ENCODE measurements at regions not wholly inside any gene's neighbourhood (a gene's known extent, or its start where the extent isn't known, plus 50 kb on each side); places are given as distances from the start of the nearest gene placed in this dataset.

- H3K27ac Mint-ChIP-seq, result no peak overlapping the region
These were observed 579.6 kb downstream of the NLGN4X start for GRCh38 chrX:5648941-5649568.

GRCh38 chrX:5646818-5647217 lies 581.8 kb downstream of the NLGN4X start:
- Mint-ChIP-seq H3K27ac (no peak overlapping the region), H3K4me3 (no peak overlapping the region), H3K27me3 (no peaks in the 10 kb centered on the region), H3K4me1 (no peaks in the 10 kb centered on the region), H3K9me3 (no peaks in the 10 kb centered on the region), H3K36me3 (no peaks in the 10 kb centered on the region)
- DNase-seq, result no peak

More at GRCh38 chrX:5648941-5649568, 579.6 kb downstream of the NLGN4X start:
- no peaks in the 10 kb centered on the region for H3K27me3 Mint-ChIP-seq
- no peaks in the 10 kb centered on the region for H3K9me3 Mint-ChIP-seq
- no peak overlapping the region for H3K4me3 Mint-ChIP-seq
- H3K36me3 Mint-ChIP-seq, result no peaks in the 10 kb centered on the region
- DNase-seq, result no peak
- H3K4me1 Mint-ChIP-seq, result no peaks in the 10 kb centered on the region

GRCh38 chrX:5644776-5645175 lies 583.9 kb downstream of the NLGN4X start:
- H3K4me1 Mint-ChIP-seq, result no peaks in the 10 kb centered on the region
- no peak overlapping the region for H3K4me3 Mint-ChIP-seq
- DNase-seq, result no peak
- H3K27ac Mint-ChIP-seq, result no peak overlapping the region
- no peaks in the 10 kb centered on the region for H3K9me3 Mint-ChIP-seq
- no peaks in the 10 kb centered on the region for H3K27me3 Mint-ChIP-seq
- H3K36me3 Mint-ChIP-seq, result no peaks in the 10 kb centered on the region

- Mint-ChIP-seq H3K4me3 (no peak overlapping the region), H3K36me3 (no peaks in the 10 kb centered on the region)
These were observed 588.6 kb downstream of the NLGN4X start for GRCh38 chrX:5640071-5640470.

GRCh38 chrX:5638572-5638971 lies 590.1 kb downstream of the NLGN4X start:
- Mint-ChIP-seq H3K4me1 (no peaks in the 10 kb centered on the region), H3K36me3 (no peaks in the 10 kb centered on the region), H3K9me3 (peaks cover 1% of the 10 kb centered on the region), H3K27me3 (no peaks in the 10 kb centered on the region), H3K4me3 (no peak overlapping the region), H3K27ac (no peak overlapping the region)
- no peak for DNase-seq

More at GRCh38 chrX:5640071-5640470, 588.6 kb downstream of the NLGN4X start:
- Mint-ChIP-seq H3K4me1 (no peaks in the 10 kb centered on the region), H3K27ac (no peak overlapping the region), H3K27me3 (no peaks in the 10 kb centered on the region), H3K9me3 (peaks cover 1% of the 10 kb centered on the region)
- DNase-seq, result no peak

GRCh38 chrX:5632887-5633286 lies 595.8 kb downstream of the NLGN4X start:
- Mint-ChIP-seq H3K27me3 (no peaks in the 10 kb centered on the region), H3K4me3 (no peak overlapping the region), H3K4me1 (no peaks in the 10 kb centered on the region), H3K9me3 (peaks cover 1% of the 10 kb centered on the region), H3K36me3 (no peaks in the 10 kb centered on the region), H3K27ac (no peak overlapping the region)
- no peak for DNase-seq

GRCh38 chrX:5632061-5632614 lies 596.5 kb downstream of the NLGN4X start:
- no peaks in the 10 kb centered on the region for H3K27me3 Mint-ChIP-seq
- H3K36me3 Mint-ChIP-seq, result no peaks in the 10 kb centered on the region
- H3K27ac Mint-ChIP-seq, result no peak overlapping the region
- no peaks in the 10 kb centered on the region for H3K4me1 Mint-ChIP-seq
- no peak for DNase-seq
- peaks cover under 1% of the 10 kb centered on the region for H3K9me3 Mint-ChIP-seq
- no peak overlapping the region for H3K4me3 Mint-ChIP-seq

- no peaks in the 10 kb centered on the region for H3K4me1 Mint-ChIP-seq
- H3K9me3 Mint-ChIP-seq, result peaks cover 1% of the 10 kb centered on the region
- H3K27me3 Mint-ChIP-seq, result no peaks in the 10 kb centered on the region
- no peak overlapping the region for H3K4me3 Mint-ChIP-seq
- no peak for DNase-seq
- no peaks in the 10 kb centered on the region for H3K36me3 Mint-ChIP-seq
- no peak overlapping the region for H3K27ac Mint-ChIP-seq
These were observed 611.0 kb downstream of the NLGN4X start for GRCh38 chrX:5617666-5618065.

GRCh38 chrX:5595570-5595969 lies 633.1 kb downstream of the NLGN4X start:
- DNase-seq, result no peak
- Mint-ChIP-seq H3K27me3 (no peaks in the 10 kb centered on the region), H3K27ac (no peak overlapping the region), H3K4me1 (no peaks in the 10 kb centered on the region), H3K36me3 (no peaks in the 10 kb centered on the region), H3K9me3 (peaks cover 2% of the 10 kb centered on the region), H3K4me3 (no peak overlapping the region)

- no peaks in the 10 kb centered on the region for H3K4me1 Mint-ChIP-seq
- no peaks in the 10 kb centered on the region for H3K36me3 Mint-ChIP-seq
- H3K27me3 Mint-ChIP-seq, result no peaks in the 10 kb centered on the region
- H3K9me3 Mint-ChIP-seq, result no peaks in the 10 kb centered on the region
- DNase-seq, result no peak
- no peak overlapping the region for H3K4me3 Mint-ChIP-seq
- H3K27ac Mint-ChIP-seq, result no peak overlapping the region
These were observed 641.9 kb downstream of the NLGN4X start for GRCh38 chrX:5586726-5587125.

- no peak for DNase-seq
- peaks cover 2% of the 10 kb centered on the region for H3K9me3 Mint-ChIP-seq
- H3K4me3 Mint-ChIP-seq, result no peak overlapping the region
- H3K27ac Mint-ChIP-seq, result no peak overlapping the region
- no peaks in the 10 kb centered on the region for H3K27me3 Mint-ChIP-seq
- no peaks in the 10 kb centered on the region for H3K4me1 Mint-ChIP-seq
- no peaks in the 10 kb centered on the region for H3K36me3 Mint-ChIP-seq
These were observed 653.3 kb downstream of the NLGN4X start for GRCh38 chrX:5575407-5575806.

- Mint-ChIP-seq H3K36me3 (no peaks in the 10 kb centered on the region), H3K27me3 (no peaks in the 10 kb centered on the region), H3K4me3 (no peak overlapping the region), H3K4me1 (no peaks in the 10 kb centered on the region), H3K9me3 (no peaks in the 10 kb centered on the region), H3K27ac (no peak overlapping the region)
- no peak for DNase-seq
These were observed 659.7 kb downstream of the NLGN4X start for GRCh38 chrX:5568934-5569333.

- Mint-ChIP-seq H3K4me1 (no peaks in the 10 kb centered on the region), H3K27me3 (no peaks in the 10 kb centered on the region), H3K4me3 (no peak overlapping the region), H3K9me3 (peaks cover 4% of the 10 kb centered on the region), H3K36me3 (no peaks in the 10 kb centered on the region), H3K27ac (no peak overlapping the region)
- DNase-seq, result no peak
These were observed 669.3 kb downstream of the NLGN4X start for GRCh38 chrX:5559386-5559785.

- Mint-ChIP-seq H3K9me3 (peaks cover 3% of the 10 kb centered on the region), H3K27ac (no peak overlapping the region), H3K27me3 (no peaks in the 10 kb centered on the region), H3K4me1 (no peaks in the 10 kb centered on the region), H3K36me3 (no peaks in the 10 kb centered on the region), H3K4me3 (no peak overlapping the region)
- no peak for DNase-seq
These were observed 679.2 kb downstream of the NLGN4X start for GRCh38 chrX:5549512-5549911.

- Mint-ChIP-seq H3K4me1 (no peaks in the 10 kb centered on the region), H3K36me3 (no peaks in the 10 kb centered on the region), H3K9me3 (peaks cover 1% of the 10 kb centered on the region), H3K27me3 (no peaks in the 10 kb centered on the region), H3K27ac (no peak overlapping the region), H3K4me3 (no peak overlapping the region)
- no peak for DNase-seq
These were observed 691.6 kb downstream of the NLGN4X start for GRCh38 chrX:5537098-5537497.

GRCh38 chrX:5536261-5536660 lies 692.4 kb downstream of the NLGN4X start:
- Mint-ChIP-seq H3K27me3 (no peaks in the 10 kb centered on the region), H3K9me3 (peaks cover 1% of the 10 kb centered on the region), H3K36me3 (no peaks in the 10 kb centered on the region), H3K27ac (no peak overlapping the region), H3K4me1 (no peaks in the 10 kb centered on the region), H3K4me3 (no peak overlapping the region)
- DNase-seq, result no peak
